ENCODE measurements at regions not wholly inside any gene's neighbourhood (a gene's known extent, or its start where the extent isn't known, plus 50 kb on each side); places are given as distances from the start of the nearest gene placed in this dataset.

DNA sequence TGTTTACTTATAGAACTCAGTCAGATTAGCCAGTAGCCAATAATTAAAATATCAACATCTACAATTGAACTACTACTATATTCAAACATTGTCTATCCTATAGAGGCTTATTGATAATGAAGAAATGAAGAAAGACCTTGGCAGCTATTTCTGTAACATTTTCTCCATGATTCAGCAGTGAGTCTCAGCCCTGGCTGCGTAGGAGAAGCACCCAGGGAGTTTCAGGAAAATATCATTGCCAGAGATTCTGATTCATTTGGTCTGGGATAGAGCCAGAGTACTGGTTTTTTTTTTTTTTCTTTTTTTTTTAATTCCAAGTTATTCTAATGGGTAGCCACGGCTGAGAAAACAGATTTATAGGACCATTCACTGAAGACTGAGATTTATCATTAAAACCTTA is 404.8 kb downstream of the TXNL1 start:
- peaks cover 0 to 3% (median 0%) of the 10 kb centered on the region in 3 donors for H3K4me1 Mint-ChIP-seq
- no peaks in the 10 kb centered on the region for H3K36me3 Mint-ChIP-seq
- H3K36me3 ChIP-seq (ENCODE audit: control insufficient read depth in 2 of 2, extremely low read depth in 1 of 2, insufficient read depth in 1 of 2, low read length in 1 of 2): no peaks in the 10 kb centered on the region
- ATAC-seq (replicated peaks in 1 of 4) (no peak), DNase-seq (no peak)
- CTCF ChIA-PET: no interaction called here
- H3K4me3 ChIP-seq (ENCODE audit: control insufficient read depth in 1 of 2, extremely low read depth in 1 of 2, low read length in 1 of 2): no peak overlapping the region
- H3K9me3 ChIP-seq: no peaks in the 10 kb centered on the region
- no CpG with 5 or more reads among the region's 2 CpGs for WGBS (ENCODE audit: insufficient coverage)
- peaks cover 4% of the 10 kb centered on the region in 2 donors for H3K27me3 Mint-ChIP-seq
- H3K27ac Mint-ChIP-seq: no peak overlapping the region
- POLR2A ChIA-PET: no interaction called here
- H3K4me3 Mint-ChIP-seq: no peak overlapping the region
- H3K27me3 ChIP-seq (replicated peaks in 1 of 2; ENCODE audit: control insufficient read depth in 2 of 2, extremely low read depth in 1 of 2, insufficient read depth in 2 of 2, low read length in 1 of 2): no peaks in the 10 kb centered on the region
- H3K9me3 Mint-ChIP-seq: peaks cover 2 to 25% (median 21%) of the 10 kb centered on the region in 3 donors
- H3K27ac ChIP-seq (ENCODE audit: low read length): no peak overlapping the region
- H3K4me1 ChIP-seq (ENCODE audit: control insufficient read depth in 1 of 2, extremely low read depth in 1 of 2, insufficient read depth in 2 of 2, low read length in 2 of 2): no peaks in the 10 kb centered on the region

DNA sequence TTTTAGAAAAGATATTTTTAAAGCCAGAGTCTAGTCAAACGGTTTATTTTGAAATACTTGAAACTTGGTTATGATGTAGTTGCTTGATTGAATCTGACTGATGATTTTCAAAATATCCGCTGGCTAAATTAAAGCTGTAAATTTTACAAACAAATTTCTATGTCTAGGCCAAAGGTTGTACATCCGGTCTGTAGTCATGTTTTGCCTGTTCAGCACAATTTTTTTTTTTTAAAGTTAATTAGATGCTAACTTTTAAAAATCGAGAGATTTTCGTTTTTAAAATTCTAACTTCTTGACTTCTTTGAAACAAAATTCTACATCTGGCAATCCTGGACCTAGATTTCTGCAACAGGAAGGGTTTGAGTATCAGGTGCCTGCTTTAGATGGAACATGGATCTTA is 412.4 kb downstream of the TXNL1 start:
- no peak overlapping the region for H3K4me3 Mint-ChIP-seq
- Histone ChIP-seq H3K4me3 (ENCODE audit: control insufficient read depth in 1 of 2, extremely low read depth in 1 of 2, low read length in 1 of 2) (no peak overlapping the region), H3K36me3 (ENCODE audit: control insufficient read depth in 2 of 2, extremely low read depth in 1 of 2, insufficient read depth in 1 of 2, low read length in 1 of 2) (no peaks in the 10 kb centered on the region), H3K4me1 (ENCODE audit: control insufficient read depth in 1 of 2, extremely low read depth in 1 of 2, insufficient read depth in 2 of 2, low read length in 2 of 2) (no peaks in the 10 kb centered on the region), H3K27ac (ENCODE audit: low read length) (no peak overlapping the region), H3K27me3 (replicated peaks in 1 of 2; ENCODE audit: control insufficient read depth in 2 of 2, extremely low read depth in 1 of 2, insufficient read depth in 2 of 2, low read length in 1 of 2) (no peaks in the 10 kb centered on the region), H3K9me3 (no peaks in the 10 kb centered on the region)
- H3K27me3 Mint-ChIP-seq: no peaks in the 10 kb centered on the region
- ATAC-seq (replicated peaks in 1 of 4) (no peak), DNase-seq (no peak)
- H3K4me1 Mint-ChIP-seq: no peaks in the 10 kb centered on the region
- CTCF ChIA-PET: no interaction called here
- no CpG with 5 or more reads among the region's 5 CpGs for WGBS (ENCODE audit: insufficient coverage)
- POLR2A ChIA-PET: interaction anchor here in 1 of 2 donors (0.6 kb wide), 1 partner anchor 485 kb away, joined by 3 read pairs; no protein-coding TSS in a partner anchor
- H3K27ac Mint-ChIP-seq: no peak overlapping the region
- H3K36me3 Mint-ChIP-seq: no peaks in the 10 kb centered on the region
- H3K9me3 Mint-ChIP-seq: peaks cover 0 to 17% (median 15%) of the 10 kb centered on the region in 3 donors

DNA sequence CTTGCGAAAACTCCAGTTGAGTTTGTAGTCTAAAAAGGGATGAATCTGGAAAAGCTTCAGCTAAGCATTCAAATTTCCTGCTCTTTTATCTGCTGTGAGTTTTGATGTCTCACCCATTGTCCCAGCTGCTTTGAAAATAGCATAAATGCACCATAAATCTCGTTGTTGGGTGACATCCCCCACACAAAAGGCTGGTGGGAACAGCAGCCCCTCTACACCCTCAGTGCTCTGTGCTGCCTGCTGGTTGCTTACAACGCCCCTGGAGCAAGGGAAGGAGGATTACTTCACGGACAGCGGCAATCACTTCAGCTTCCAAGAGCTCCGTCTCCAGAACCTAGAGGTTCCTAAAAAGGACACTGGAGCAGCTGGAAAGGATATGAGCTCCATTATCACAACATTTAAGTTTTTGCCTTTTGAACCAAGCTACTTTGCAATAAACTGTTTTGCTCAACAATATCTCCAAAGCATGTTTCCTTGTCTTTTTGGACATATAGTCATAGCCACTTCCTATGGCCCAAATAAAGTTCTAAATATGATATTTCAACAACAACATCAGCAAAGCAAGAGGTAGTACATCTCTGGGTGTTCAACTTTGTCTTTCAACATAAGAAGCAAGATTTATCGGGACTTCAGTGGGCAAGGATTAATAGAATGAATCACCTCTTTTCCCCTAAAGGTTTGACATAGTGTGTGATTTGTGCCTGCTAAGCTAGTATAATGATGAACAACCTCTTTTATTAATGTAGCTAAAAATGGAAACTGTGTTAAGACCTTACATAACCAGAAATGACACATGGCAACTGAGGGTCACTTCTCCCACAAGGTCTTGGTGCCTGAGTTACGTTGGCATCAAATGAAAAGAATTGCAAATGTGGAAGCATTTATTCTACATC is 413.5 kb downstream of the TXNL1 start:
- DNase-seq (no peak), ATAC-seq (replicated peaks in 1 of 4) (no peak)
- WGBS (ENCODE audit: insufficient coverage): no CpG with 5 or more reads among the region's 8 CpGs
- no peaks in the 10 kb centered on the region for H3K4me1 Mint-ChIP-seq
- Histone ChIP-seq H3K27me3 (replicated peaks in 1 of 2; ENCODE audit: control insufficient read depth in 2 of 2, extremely low read depth in 1 of 2, insufficient read depth in 2 of 2, low read length in 1 of 2) (no peaks in the 10 kb centered on the region), H3K27ac (ENCODE audit: low read length) (no peak overlapping the region), H3K36me3 (ENCODE audit: control insufficient read depth in 2 of 2, extremely low read depth in 1 of 2, insufficient read depth in 1 of 2, low read length in 1 of 2) (no peaks in the 10 kb centered on the region), H3K4me3 (ENCODE audit: control insufficient read depth in 1 of 2, extremely low read depth in 1 of 2, low read length in 1 of 2) (no peak overlapping the region), H3K9me3 (no peaks in the 10 kb centered on the region), H3K4me1 (ENCODE audit: control insufficient read depth in 1 of 2, extremely low read depth in 1 of 2, insufficient read depth in 2 of 2, low read length in 2 of 2) (no peaks in the 10 kb centered on the region)
- H3K27ac Mint-ChIP-seq: no peak overlapping the region
- ChIA-PET POLR2A (no interaction called here), CTCF (no interaction called here)
- H3K9me3 Mint-ChIP-seq: peaks cover 0 to 16% (median 7%) of the 10 kb centered on the region in 3 donors
- no peaks in the 10 kb centered on the region for H3K36me3 Mint-ChIP-seq
- H3K27me3 Mint-ChIP-seq: no peaks in the 10 kb centered on the region
- no peak overlapping the region for H3K4me3 Mint-ChIP-seq

DNA sequence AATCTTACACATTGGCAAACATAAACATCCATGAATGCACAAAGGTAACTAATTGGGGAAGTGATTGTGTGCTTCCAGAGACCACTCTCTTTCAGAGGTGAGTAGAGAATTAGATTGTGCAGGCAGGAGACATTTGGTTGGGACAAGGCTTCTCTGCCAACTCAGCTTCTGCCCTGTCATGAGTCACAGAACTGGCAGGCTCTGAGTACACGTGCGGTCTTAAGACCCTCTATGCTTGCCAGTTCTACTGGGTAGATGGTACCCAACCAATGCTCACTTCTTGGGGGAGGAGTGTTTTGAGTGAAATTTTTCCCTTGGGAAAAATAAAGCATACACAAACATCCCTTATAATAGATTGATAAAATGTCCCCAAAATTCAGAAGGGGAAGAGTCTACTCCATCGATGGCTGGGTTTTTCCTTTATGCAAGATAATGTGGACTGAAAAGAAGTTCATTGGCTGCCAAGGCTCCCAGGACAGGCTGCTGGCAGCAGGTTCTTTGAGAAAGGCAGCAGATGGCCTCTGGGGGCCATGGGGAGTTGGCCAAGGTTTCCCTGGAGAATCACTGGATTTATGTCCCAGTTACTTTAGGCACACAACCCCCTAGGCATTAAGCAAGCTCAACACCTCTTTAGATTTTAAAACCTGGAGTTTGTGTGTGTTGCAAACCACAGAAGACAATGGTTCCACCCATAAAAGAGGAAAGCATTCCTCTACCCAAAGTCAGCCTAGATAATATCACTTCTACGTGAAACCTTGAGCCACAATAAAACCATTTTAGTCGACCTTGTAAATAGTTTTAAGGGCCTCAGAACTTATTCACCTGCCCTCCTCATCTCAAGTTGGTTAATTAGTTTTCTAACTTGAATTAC is 417.0 kb downstream of the TXNL1 start:
- Mint-ChIP-seq H3K36me3 (no peaks in the 10 kb centered on the region), H3K27me3 (no peaks in the 10 kb centered on the region)

DNA sequence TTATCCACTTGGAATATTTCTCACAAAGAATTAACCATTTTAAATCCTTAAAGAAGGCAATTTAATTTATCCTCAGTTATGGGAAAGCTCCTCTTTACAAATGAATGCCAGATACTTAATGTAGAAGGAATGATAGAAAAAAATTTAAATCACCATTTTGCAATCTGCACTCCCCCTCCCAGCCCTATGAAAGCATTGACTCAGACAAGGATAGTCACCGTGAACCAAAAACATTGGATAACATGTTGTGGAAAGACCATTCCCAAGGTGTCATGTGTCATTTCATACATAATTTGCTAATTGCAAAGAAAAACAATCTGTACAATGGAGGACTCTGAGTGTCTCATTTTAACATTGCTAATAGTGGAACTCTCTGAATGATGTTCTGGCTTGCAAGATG is 421.0 kb downstream of the TXNL1 start:
- ATAC-seq (replicated peaks in 1 of 4): no peak
- Mint-ChIP-seq H3K27me3 (no peaks in the 10 kb centered on the region), H3K36me3 (no peaks in the 10 kb centered on the region), H3K27ac (no peak overlapping the region), H3K4me3 (no peak overlapping the region), H3K4me1 (no peaks in the 10 kb centered on the region), H3K9me3 (peaks cover 2 to 4% (median 4%) of the 10 kb centered on the region in 3 donors)
- no peak overlapping the region for H3K27ac ChIP-seq (ENCODE audit: low read length)
- H3K9me3 ChIP-seq: no peaks in the 10 kb centered on the region
- H3K4me1 ChIP-seq (ENCODE audit: control insufficient read depth in 1 of 2, extremely low read depth in 1 of 2, insufficient read depth in 2 of 2, low read length in 2 of 2): no peaks in the 10 kb centered on the region
- ChIA-PET CTCF (no interaction called here), POLR2A (interaction anchor here in 1 of 2 donors (0.5 kb wide), 1 partner anchor 1777 kb away, joined by 4 read pairs; no protein-coding TSS in a partner anchor)
- H3K4me3 ChIP-seq (ENCODE audit: control insufficient read depth in 1 of 2, extremely low read depth in 1 of 2, low read length in 1 of 2): no peak overlapping the region
- no peaks in the 10 kb centered on the region for H3K36me3 ChIP-seq (ENCODE audit: control insufficient read depth in 2 of 2, extremely low read depth in 1 of 2, insufficient read depth in 1 of 2, low read length in 1 of 2)
- no CpG with 5 or more reads among the region's 1 CpG for WGBS (ENCODE audit: insufficient coverage)
- no peak for DNase-seq
- no peaks in the 10 kb centered on the region for H3K27me3 ChIP-seq (replicated peaks in 1 of 2; ENCODE audit: control insufficient read depth in 2 of 2, extremely low read depth in 1 of 2, insufficient read depth in 2 of 2, low read length in 1 of 2)

More for the DNA sequence above, 417.0 kb downstream of the TXNL1 start:
- Histone ChIP-seq H3K27me3 (replicated peaks in 1 of 2; ENCODE audit: control insufficient read depth in 2 of 2, extremely low read depth in 1 of 2, insufficient read depth in 2 of 2, low read length in 1 of 2) (no peaks in the 10 kb centered on the region), H3K27ac (ENCODE audit: low read length) (no peak overlapping the region), H3K4me1 (ENCODE audit: control insufficient read depth in 1 of 2, extremely low read depth in 1 of 2, insufficient read depth in 2 of 2, low read length in 2 of 2) (no peaks in the 10 kb centered on the region), H3K4me3 (ENCODE audit: control insufficient read depth in 1 of 2, extremely low read depth in 1 of 2, low read length in 1 of 2) (no peak overlapping the region), H3K36me3 (ENCODE audit: control insufficient read depth in 2 of 2, extremely low read depth in 1 of 2, insufficient read depth in 1 of 2, low read length in 1 of 2) (no peaks in the 10 kb centered on the region), H3K9me3 (no peaks in the 10 kb centered on the region)
- DNase-seq: no peak
- no peak overlapping the region for H3K27ac Mint-ChIP-seq
- POLR2A ChIA-PET: no interaction called here
- CTCF ChIA-PET: no interaction called here
- WGBS (ENCODE audit: insufficient coverage): no CpG with 5 or more reads among the region's 5 CpGs
- no peak overlapping the region for H3K4me3 Mint-ChIP-seq
- ATAC-seq (replicated peaks in 1 of 4): no peak
- H3K9me3 Mint-ChIP-seq: peaks cover 2 to 4% (median 4%) of the 10 kb centered on the region in 3 donors
- H3K4me1 Mint-ChIP-seq: no peaks in the 10 kb centered on the region

DNA sequence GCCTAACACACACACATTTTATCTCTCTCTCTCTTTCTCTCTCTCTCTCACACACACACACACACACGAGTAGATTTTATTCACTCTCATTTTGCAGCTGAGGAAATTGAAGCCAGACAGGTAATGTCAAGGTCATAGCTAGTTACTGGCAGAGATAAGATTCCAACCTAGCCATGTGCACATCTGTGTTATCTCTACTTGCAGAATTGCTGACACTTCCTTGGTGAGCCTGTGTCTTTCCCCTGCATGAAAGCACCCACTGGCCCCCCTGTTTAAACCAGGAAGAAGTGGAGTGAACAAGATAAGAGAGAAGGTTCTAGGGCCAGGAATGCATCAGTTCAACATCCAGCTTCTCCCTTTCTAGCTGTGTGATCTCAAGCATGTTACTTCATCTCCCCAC is 423.7 kb downstream of the TXNL1 start:
- Mint-ChIP-seq H3K36me3 (no peaks in the 10 kb centered on the region), H3K27ac (no peak overlapping the region), H3K4me3 (no peak overlapping the region), H3K4me1 (no peaks in the 10 kb centered on the region), H3K9me3 (peaks cover 2 to 7% (median 4%) of the 10 kb centered on the region in 3 donors), H3K27me3 (peaks cover 0 to 1% of the 10 kb centered on the region in 2 donors)
- H3K4me3 ChIP-seq (ENCODE audit: control insufficient read depth in 1 of 2, extremely low read depth in 1 of 2, low read length in 1 of 2): no peak overlapping the region
- no peaks in the 10 kb centered on the region for H3K36me3 ChIP-seq (ENCODE audit: control insufficient read depth in 2 of 2, extremely low read depth in 1 of 2, insufficient read depth in 1 of 2, low read length in 1 of 2)
- no peaks in the 10 kb centered on the region for H3K4me1 ChIP-seq (ENCODE audit: control insufficient read depth in 1 of 2, extremely low read depth in 1 of 2, insufficient read depth in 2 of 2, low read length in 2 of 2)
- ChIA-PET POLR2A (no interaction called here), CTCF (interaction anchor here in 1 of 2 donors (0.7 kb wide), 1 partner anchor 246 kb away, joined by 3 read pairs; no protein-coding TSS in a partner anchor)
- H3K9me3 ChIP-seq: no peaks in the 10 kb centered on the region
- ATAC-seq (replicated peaks in 1 of 4) (no peak), DNase-seq (no peak)
- H3K27ac ChIP-seq (ENCODE audit: low read length): no peak overlapping the region
- H3K27me3 ChIP-seq (replicated peaks in 1 of 2; ENCODE audit: control insufficient read depth in 2 of 2, extremely low read depth in 1 of 2, insufficient read depth in 2 of 2, low read length in 1 of 2): no peaks in the 10 kb centered on the region
- WGBS (ENCODE audit: insufficient coverage): no CpG with 5 or more reads among the region's 1 CpG
